Activated CD8-positive, alpha-beta memory T cell treated with anti-CD3 and anti-CD28 coated beads, Interleukin-2, amount 50 U/mL, for 48 hours (primary cell): ENCODE measurements at regions not wholly inside any gene's neighbourhood (a gene's known extent, or its start where the extent isn't known, plus 50 kb on each side); places are given as distances from the start of the nearest gene placed in this dataset.

ENCODE experiments used
- DNase-seq: peaks from one replicate; pipeline ENCODE4 v3.0.0-alpha.2; 2020

DNA sequence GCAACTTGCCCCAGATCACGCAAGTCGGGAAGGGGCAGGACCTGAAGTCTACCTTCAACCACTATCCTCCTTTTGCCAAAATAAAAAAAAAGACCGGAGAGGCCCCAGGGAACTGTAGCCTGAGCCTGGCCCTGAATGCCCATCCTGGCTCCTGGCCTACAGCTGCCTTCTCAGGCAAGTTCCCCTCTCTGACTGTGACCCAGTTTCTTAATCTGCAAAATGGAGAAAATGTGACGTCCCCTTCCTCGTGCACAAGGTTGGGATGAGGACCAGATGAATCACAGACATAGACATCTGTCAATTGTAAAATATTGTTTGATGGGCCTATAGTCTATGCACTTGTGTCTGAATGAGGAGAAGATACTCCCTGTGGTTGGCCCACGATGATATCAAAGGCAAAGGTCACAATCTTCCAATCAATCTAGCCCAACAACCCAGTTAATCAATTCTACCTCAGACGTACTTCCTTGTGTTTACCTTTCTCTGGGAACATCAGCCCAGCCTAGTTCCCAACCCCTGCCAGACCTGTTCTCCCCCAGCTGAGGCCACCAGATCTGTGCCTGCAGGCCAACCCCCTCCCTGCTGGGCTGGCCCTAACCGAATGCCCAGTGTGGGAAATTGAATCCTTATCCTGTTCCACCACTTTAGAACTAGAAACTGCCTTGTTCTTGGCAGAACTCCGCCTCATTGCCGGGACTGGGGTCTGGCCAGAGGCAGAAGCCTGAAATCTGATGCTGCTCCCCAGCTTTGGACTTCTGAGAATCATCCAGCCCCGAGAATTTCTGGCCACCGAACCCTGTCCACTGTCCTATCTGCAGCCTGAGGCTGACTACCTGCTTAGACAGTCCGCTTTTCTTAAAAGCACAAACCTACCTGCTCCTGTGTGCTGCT is 101.8 kb upstream of the LIPC start:
- DNase-seq, result no peak

DNA sequence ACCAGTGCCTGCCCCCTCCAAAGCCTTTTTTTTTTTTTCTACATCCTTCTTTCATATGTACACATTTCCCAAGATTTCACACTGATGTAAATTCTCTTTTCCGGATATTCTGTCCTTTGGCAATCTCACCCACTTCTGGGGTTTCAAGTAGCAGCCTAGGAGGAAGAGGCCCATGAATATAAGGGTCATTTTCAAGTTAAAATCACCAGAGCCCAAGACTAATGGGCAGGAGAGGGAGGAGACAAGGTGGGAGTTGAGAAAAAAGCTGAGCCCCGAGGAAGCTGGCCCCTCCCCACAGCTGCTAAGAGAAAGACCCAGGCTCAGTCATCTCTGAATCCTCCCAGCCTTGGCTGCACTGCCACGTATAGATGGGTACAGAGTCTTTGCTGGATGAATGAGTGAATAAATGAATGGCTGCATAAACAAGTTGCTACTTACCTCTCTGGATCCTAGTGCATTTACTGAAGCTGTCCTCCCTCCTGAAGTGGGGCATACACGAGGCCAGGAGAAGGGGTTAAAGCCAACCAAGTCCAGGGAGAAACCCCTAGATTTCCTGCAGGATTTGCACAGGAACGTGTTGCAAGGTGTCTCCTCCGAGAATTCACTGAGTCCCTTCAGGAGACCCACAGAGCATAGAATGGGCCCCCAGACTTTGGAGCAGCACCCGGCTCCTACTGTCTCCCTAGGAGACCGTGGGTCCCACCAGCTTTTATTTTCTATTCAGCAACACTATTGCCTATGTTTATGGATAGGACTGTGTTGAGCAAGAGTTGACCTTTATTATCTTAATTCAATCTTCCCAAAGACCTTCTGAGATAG is 100.8 kb upstream of the LIPC start:
- no peak for DNase-seq

DNA sequence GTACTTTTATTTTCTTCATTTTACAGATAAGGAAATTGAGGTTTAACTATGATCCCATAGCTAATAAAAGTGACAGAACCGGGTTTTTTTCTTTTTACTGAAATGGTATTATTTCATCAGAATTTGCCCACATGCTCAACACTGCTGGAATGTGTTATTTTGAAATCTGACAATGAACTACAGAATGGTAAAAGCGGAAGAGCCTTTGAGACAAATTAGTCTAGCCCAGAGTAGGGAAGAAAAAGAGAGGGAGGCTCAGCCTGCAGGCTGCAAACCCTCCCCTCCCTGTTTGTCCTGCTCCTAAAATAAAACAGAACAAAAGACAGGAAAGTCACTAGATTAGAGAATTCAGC is 100.3 kb upstream of the LIPC start:
- DNase-seq, result no peak

DNA sequence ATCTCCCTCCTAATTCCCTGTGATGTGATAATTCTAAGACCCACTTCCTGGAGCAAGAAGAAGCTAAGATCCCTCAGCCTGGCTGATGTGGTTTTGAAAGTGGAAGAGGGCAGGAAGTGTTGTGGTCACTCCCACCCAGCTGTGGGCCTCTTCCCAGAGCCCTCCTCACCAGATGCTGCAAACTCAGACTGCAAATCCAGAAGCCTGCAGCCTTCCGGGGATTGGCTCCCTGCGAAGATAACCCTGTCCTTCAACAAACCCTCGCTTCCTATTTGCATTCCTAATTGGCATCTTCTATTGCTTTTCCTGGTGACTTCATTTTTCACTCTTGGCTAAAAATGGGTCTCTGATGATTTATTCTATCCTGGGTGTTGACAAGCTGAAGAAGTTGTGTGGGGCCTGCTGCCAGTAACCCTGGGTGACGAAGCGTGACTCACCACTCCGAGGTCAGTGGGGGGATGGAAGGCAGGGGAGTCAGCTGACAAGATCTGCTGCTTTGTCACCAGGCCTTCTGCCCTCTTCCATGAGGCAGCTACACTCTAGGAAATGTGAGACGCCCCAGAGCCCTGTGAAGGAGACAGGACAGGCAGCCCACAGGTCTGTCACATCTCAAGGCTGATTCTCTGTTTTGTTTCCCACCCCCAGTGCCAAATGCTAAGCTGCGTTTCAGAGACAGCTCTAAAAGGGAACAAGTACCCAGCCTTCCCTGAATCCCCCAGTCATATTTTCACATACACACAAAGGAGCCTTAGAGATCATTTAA is 99.7 kb upstream of the LIPC start:
- peak; percentile 90 for DNase-seq

DNA sequence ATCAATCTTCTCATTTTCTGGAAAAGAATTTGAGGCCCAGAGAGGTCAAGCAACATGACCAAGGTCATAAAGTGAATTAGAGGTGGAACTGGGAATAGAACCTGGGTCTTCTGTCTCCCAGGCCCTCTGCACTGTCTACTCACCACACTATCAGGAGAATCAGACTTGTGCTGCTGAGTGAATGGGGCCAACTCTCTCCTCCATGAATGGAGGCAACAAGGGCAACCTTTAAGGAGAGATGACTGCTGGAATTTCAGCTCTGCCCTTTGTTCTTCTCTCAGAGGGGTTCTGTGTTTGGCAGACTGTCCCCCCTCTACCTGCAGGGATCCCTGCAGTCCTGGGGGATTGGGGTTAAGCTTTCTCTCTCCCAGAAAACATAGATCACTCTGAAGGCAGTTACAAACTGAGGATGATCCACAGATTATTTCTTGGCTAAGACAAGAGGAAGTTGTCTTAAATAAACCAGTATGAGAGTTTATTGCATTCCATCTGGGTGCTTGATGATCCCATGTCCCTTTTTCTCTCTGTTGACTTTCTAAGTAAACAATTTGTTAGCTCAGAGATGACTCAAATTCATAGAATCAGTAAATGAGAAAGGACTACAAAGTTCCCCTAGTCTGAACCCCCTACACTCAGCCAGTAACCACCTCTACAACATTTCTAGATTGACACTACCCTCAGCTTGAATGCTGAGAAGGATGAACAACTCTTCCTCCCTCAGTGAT is 99.0 kb upstream of the LIPC start:
- no peak for DNase-seq

DNA sequence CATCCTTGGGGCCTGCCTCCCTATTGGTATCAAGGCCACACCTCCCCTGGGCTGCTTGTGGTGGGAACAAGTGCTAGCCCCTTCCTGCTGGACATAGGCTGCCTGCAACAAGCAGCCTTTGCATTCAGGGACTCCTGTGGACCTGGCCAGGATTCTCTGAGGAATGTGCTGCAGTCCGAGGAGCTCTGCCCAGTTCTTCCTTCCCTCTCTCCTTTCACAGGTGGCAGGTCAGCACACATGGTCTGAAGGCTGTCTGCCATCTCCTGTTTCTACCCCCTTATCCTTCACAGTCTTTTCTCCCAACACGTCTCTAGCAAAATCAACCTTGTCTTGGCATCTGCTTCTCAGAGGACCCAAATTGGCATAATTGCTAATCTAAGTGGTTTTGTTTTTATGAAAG is 97.0 kb upstream of the LIPC start:
- no peak for DNase-seq

DNA sequence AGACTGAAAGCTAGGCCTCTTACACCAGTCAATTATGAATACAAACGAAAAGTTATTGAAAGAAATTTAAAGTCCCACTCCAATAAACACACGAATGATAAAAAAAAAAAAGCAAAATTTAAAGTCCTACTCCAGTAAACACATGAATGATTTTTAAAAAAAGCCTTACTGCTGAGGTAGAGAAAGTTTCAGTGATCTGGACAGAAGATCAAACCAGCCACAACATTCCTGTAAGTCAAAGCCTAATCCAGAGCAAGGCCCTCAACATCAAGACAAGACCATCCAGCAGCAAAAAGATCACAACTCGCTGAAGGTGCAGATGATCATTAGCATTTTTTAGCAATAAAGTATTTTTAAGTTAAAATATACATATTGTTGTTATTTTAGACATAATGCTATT is 95.6 kb upstream of the LIPC start:
- no peak for DNase-seq

DNA sequence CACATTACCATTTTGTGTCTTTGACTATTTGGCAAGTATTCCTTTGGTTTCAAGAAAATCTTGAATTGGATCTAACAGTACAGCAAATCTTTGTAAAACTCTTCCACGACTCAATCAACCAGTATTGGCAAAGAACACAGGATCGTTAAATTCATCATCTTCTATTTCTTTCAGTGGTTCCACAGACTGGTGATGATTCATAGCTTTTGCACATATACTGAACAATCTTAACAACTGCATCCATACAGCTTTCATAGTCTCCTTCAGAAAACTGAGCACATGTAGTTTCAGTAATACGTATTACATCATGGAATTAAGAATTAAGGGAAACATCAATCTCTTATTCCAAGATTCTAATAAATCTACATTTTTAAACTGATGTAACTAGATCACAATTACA is 91.6 kb upstream of the LIPC start:
- DNase-seq, result no peak

DNA sequence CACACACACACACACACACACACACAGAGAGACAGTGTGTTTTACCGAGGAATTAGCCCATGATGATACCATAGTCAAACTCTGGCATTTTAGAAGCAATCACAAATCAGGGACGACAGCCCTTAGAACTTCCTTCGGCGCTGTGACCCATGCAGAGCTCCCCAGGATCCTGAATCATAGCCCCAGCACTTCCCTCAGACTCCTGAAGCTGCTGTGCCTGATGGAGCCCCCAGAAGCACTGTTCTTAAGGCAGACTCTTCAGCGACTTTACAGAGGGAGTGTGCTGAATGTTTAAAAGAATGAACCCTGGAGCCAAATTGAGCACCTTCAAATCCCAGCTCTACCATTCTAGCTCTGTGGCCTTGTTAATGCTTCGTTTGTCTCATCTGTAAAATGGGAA is 89.3 kb upstream of the LIPC start:
- no peak for DNase-seq

DNA sequence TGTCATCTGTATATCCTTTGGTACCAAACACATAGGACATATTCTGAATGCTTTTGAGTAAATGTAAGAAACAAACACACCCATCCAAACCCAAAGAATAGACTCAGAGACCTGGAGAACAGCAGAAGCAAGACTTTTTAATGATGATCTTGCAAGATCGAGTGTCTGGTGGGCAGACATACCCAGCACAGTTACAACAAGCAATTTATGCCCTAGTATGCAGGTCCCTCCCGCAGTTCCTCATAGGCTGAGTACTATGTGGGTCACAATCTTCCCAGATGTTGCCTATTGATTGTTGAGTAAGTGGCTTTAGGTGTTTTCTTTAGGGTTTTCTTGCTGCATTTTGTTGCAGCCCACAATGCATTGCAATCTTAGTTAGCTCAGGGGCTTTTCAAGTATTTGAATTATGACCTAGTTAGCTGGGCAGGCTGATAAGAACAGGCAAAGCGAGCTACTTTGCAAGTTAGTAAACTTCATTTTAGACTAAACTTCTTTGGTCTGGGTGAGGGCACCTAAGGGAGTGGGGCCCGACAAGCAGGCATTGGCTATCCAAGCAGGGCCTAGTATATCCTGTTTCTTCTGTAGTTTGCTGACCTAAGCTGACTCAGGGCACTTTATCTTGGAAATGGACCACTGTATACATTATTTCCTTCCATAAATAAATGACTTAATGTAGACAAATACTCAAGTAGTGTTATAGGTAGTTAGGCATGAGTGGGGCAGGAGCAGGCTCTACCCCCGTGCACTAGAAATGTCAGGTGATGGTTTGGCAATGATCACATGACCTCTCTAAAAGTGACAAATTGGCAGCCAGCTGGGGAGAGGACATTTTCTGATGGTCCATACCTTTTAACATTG is 87.3 kb upstream of the LIPC start:
- no peak for DNase-seq

DNA sequence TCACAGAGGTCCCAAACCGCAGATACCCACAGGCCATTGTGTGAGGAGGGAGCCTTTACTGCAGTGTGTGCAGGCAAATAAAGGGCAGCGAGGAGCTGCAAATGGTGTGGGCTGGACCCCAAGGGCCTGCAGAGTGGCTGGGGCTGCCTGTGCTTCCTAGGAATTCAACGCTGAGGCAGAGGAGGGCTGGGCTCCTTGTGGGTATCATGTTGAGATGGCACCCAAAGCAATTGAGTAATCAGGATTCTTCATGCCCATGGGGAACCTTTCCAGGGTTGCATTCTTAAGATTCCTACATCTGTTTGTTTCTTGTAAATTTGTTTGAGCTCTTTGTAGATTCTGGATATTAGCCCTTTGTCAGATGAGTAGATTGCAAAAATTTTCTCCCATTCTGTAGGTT is 85.4 kb upstream of the LIPC start:
- DNase-seq, result no peak

DNA sequence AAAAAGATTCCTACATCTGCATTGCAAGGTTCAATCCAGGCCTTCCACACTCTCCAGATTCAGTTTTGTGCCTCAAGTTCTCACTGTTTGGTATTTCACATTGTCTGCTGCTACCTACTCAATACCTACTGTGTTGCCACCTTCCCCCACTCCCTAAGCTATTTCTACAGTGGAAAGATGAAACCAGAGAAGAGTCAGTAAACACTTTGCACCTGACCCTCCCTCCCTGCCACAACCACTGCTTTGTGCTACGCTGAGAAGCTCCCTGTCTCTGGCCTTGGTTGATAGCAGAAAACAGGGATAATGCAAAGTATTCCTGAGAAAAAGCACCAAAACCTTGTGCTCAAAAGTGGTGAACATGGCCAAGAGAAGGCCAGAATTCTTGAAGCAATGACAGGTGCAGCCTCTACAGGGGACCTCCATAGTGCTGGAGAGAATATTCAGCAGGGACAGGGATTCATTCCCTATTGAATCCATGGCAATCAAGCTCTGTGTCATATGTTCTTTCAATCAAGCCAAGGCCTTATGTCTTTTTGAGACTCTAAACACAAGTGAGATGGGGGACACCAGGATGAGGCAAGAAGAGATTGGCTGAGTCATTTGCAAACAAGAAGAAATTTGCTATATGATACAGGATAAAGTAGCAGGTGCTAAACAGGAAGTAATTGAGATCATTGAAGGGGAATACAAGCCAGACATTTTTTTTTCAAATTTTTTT is 83.5 kb upstream of the LIPC start:
- DNase-seq, result no peak

DNA sequence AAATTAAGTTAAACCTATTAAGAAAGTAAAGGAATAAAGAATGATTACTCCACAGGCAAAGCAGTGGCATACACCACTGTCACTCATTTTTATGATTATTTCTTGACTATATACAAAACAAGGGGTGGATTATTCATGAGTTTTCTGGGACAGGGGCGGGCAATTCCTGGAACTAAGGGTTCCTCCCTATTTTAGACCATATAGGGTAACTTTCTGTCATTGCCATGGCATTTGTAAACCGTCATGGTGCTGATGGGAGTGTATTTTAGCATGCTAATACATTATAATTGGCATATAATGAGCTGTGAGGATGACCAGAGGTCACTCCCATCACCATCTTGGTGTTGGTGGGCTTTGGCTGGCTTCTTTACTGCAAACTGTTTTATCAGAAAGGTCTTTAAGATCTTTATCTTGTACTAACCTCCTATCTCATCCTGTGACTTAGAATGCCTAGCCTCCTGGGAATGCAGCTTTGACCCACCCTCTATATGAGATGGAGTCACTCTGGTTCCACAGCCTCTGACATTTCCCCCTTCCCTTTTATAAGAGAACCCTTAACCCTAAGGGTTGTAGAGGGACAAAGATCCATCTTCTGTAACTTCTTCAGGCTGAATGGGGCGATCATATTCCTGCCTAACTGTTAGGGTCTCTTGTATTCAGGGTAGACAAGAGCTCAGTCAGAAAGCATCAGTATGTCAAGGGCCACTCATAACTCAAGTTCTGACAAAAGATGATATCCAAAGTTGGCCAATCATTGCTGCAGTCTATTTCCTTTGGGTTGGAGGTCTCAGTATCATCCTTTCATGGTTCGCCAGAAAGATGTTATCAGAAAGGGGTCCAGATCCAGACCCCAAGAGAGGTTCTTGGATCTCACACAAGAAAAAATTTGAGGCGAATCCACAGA is 79.5 kb upstream of the LIPC start:
- DNase-seq, result no peak

DNA sequence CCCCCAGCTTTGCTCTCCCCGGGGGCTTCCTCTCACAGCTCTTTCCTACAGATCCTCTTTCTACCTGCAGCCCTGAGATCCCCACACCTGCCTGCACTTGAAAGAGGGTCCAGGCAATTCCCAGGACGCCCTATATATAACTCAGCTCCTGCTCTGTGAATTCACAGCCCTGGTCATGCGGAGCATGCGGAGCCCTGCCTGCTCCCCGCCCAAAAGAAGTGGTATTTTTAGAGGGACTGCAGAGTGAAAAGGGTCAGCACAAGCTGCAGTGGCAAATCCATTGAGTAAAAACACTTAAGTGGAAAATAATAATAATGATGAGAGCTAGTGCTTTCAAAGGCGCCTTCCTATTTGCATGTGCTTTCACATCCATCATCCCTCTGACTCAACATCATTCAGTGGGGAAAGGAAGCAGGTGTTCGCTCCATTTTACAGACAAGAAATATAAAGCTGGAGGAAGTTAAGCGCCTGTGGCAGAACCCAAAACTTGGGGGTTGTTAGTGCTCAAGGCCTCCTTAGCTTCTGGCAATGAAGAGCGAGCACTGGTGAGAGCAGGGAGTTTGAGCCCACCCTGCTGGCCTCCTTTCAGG is 76.3 kb upstream of the LIPC start:
- no peak for DNase-seq

DNA sequence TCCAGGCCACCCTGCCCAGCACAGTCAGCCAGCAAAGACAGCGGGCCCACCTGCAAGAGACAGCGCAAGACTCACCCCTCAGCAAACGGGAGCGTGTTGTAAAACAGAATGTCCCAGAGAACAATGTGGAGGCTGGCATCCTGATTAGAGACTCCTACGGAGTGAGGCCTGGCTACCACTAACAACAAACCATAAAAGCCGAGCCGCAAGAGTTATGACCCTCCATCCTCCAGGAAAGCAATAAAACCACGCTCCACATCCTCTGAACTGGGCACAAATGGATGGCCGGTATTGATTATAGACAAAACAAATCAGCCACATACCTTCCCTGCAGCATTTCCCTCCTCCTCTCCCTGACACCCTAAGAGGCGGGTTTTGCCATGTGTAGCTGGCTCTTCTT is 75.8 kb upstream of the LIPC start:
- DNase-seq, result no peak

DNA sequence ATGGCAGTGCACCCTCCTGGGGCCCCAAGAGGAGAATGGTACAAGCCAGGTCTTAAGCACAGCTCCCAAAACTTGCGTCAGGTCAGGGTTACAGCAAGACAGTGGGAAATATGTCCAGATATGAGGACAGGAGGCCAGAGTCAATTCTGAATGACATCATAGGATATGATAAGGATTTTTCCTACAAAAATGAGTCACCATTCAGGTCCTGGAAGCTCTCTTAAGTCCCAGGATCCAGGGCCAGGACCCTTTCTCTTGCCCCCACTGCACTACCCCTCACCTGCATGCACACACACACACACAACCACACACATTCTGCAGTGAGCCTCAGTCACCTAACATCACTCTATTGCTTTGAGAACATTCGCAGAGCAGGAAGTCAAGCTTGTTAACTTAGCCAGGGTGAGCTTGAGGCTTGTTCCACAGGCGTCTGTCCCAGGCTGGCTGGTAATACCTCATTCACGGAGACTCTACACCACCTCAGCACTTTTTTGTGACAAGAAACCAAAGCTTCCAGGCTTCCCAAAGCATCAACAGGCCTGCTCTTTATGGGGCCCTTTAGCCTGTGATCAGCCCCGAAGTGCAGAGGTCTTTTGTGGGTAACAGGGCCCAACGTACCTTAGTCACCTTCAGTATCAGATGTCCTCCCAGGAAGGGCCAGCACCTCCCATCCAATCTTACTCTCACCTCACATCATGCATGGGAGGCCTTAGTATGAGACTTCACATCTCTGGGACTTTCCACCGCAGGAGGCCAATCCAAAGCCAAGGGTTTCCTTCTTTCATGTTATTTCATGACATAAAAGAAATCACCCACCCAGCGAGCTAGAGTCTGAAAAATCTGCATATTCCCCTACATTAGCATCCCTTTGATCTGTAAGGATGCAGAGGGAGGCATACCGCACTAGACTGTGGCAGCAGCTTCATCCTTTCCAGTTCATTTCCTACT is 74.0 kb upstream of the LIPC start:
- peak; percentile 58 for DNase-seq

DNA sequence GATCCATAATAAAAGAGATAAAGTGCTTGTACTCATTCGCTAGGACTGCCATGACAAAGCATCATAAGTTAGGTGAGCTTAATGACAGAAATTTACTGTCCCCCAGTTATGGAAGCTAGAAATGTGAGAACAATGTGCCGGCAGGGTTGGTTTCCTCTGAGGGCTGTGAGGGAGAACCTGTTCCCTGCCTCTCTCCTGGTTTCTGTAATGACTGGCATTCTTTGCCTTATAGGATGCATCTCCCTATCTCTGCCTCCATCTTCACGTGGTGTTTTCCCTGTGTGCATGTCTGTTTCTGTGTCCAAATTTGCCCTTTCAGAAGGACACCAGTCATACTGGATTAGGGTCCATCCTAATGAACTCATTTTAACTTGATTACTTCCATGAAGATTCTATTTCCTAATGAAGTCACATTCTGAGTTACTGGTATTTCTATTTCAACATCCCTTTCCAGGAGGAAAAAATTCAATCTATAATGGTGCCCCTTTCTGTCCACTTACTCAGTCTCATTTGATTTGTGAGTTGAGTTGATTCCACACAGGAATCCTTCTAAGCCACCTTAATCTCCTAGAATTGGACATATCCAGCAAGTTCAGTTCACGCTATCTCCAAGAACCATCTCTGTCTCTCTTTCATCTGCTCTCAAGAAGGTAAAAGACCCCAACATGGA is 71.2 kb upstream of the LIPC start:
- DNase-seq, result no peak

DNA sequence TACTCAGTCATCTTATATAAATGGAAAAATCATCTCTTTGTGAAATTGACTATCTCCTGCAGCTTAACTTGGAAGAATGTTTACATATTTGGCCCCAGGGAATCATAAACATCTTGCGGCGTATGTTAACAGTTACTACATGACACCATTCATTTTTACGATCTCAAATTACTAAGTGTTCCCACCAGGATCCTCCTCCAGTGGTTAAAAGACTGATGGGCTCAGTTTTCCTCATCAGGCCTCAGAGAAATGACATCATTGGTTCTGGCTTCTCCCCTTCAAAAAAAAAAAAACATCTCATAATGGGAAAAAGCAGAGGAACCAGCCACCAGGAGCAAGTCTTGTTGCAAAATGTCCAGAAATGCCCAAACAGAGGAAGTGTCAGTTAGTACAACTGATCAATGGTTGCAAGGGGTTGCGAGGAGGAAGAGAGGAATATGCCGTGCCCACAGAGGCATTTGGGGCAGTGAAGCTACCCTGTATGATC is 70.5 kb upstream of the LIPC start:
- DNase-seq, result no peak
